Psoas muscle (tissue), 7 donors: ENCODE measurements at regions not wholly inside any gene's neighbourhood (a gene's known extent, or its start where the extent isn't known, plus 50 kb on each side); places are given as distances from the start of the nearest gene placed in this dataset.

ENCODE experiments used
- ATAC-seq, 4 donors: fragments of 200-7000 bp; cut with Tn5 transposase; one replicate each; pipeline ENCODE4 v1.9.1; 2020; ENCODE audit warnings: moderate library complexity in 3 of 4, mild to moderate bottlenecking in 2 of 4
- DNase-seq, 2 donors: peaks; one replicate each; pipeline ENCODE4 v3.0.0-alpha.2; 2020
- H3K27ac ChIP-seq: fragments of 200-600 bp; one replicate; pipeline ENCODE4 v1.8.0; 2022
- H3K27me3 ChIP-seq, 3 donors: fragments of 200-600 bp in 1 of 3; one replicate each; pipeline versions ENCODE4 v1.6.1 to v1.8.0; 2013 to 2022; ENCODE audit warnings: low read length in 2 of 3, mild to moderate bottlenecking in 2 of 3, moderate library complexity in 1 of 3; ENCODE audit not compliant: insufficient read depth in 3 of 3
- H3K36me3 ChIP-seq, 2 donors: fragments of 200-600 bp in 1 of 2; one replicate each; pipeline versions ENCODE4 v1.6.1 to v1.8.0; 2013 to 2022; ENCODE audit warnings: low read depth in 1 of 2, mild to moderate bottlenecking in 1 of 2, moderate library complexity in 1 of 2; ENCODE audit not compliant: insufficient read depth in 1 of 2
- H3K4me1 ChIP-seq: fragments of 200-600 bp; one replicate; pipeline ENCODE4 v1.8.0; 2022
- H3K4me3 ChIP-seq: fragments of 200-600 bp; one replicate; pipeline ENCODE4 v1.8.0; 2022; ENCODE audit warnings: mild to moderate bottlenecking
- H3K9me3 ChIP-seq: fragments of 200-600 bp; one replicate; pipeline ENCODE4 v1.8.0; 2022
- CTCF ChIP-seq: fragments of 200-600 bp; IDR thresholded peaks from one replicate; pipeline ENCODE4 v1.8.0; 2022; ENCODE audit warnings: antibody characterized with exemption
- WGBS, 3 donors: extraction: QIAGEN DNeasy Blood & Tissue Kit; methylation state at CpG; one replicate each; pipeline versions ENCODE4 v1.1.6 to v1.1.7; 2013; 5-methylcytosine and 5-hydroxymethylcytosine counted together
- intact Hi-C, 2 donors: fragments of 100-400 bp; cut with DNase I; formaldehyde crosslinking; loops; one replicate each; pipeline versions ENCODE4 v1.11.0 to v1.14.2; 2022
- donor health status: healthy with polysubstance abuse.
- donor health status: DM: no; HTN: no; CAD: no; lungs with moderate emphysema.
- donor health status: Bipolar disorder and iron deficiency.
- donor health status: healthy.
- donor health status: DM: yes; HTN: yes; CAD: no.
- donor health status: DM: no; HTN: no; CAD: no.
- donor health status: DM: yes; HTN: yes; CAD: no.

- WGBS, 3 donors: 87 to 90% (median 88%) methylated on average over 10 of the region's 10 CpGs
Observed at GRCh38 chr4:152221816-152222516, 313.9 kb downstream of the FBXW7 start.

DNA sequence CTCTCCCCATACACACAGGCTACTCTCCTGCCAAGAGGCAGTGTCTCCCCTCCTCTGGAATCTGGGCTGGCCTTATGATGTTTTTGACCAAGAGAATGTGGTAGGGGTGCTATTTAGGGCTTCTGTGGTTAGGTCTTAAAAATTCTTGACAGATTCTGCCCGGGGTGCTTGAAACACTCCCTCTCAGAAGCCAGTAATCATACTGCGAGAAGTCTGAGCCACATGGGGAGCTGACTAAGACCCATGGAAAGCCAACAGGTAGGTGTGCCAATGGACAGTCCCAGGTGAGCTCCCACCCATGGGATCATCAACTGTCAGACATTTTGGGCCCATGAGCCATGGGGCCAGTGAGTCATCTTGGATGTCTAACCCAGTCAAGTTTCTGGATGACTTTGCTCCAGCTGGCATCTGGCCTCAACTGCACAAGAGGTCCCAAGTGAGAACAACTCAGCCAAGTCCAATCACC is 315.7 kb downstream of the FBXW7 start:
- Histone ChIP-seq H3K4me1 (no peaks in the 10 kb centered on the region), H3K9me3 (no peaks in the 10 kb centered on the region), H3K36me3 (no peaks in the 10 kb centered on the region), H3K4me3 (no peak overlapping the region), H3K27ac (no peak overlapping the region), H3K27me3 (no peaks in the 10 kb centered on the region)
- 74 to 91% (median 84%) methylated on average over 2 of the region's 2 CpGs for WGBS, 3 donors
- ATAC-seq (peak in 1 of 4 donors; percentile 39), DNase-seq (no peak)
- TF ChIP-seq CTCF: no peak
- intact Hi-C loops: no loop called here

More at GRCh38 chr4:152221816-152222516, 313.9 kb downstream of the FBXW7 start:
- intact Hi-C loops: no loop called here
- no peak overlapping the region for H3K27ac ChIP-seq
- DNase-seq (no peak), ATAC-seq (no peak)
- no peaks in the 10 kb centered on the region for H3K36me3 ChIP-seq
- H3K9me3 ChIP-seq: no peaks in the 10 kb centered on the region
- no peaks in the 10 kb centered on the region for H3K27me3 ChIP-seq
- TF ChIP-seq CTCF: no peak
- H3K4me1 ChIP-seq: no peaks in the 10 kb centered on the region
- no peak overlapping the region for H3K4me3 ChIP-seq

GRCh38 chr4:152218576-152218975 is 317.3 kb downstream of the FBXW7 start:
- no peak for TF ChIP-seq CTCF
- intact Hi-C loops: no loop called here
- ATAC-seq (no peak), DNase-seq (no peak)
- 68 to 75% (median 69%) methylated on average over 4 of the region's 4 CpGs for WGBS, 3 donors
- no peaks in the 10 kb centered on the region for H3K36me3 ChIP-seq
- H3K27ac ChIP-seq: no peak overlapping the region
- no peaks in the 10 kb centered on the region for H3K4me1 ChIP-seq
- no peaks in the 10 kb centered on the region for H3K27me3 ChIP-seq
- H3K9me3 ChIP-seq: no peaks in the 10 kb centered on the region
- H3K4me3 ChIP-seq: no peak overlapping the region

DNA sequence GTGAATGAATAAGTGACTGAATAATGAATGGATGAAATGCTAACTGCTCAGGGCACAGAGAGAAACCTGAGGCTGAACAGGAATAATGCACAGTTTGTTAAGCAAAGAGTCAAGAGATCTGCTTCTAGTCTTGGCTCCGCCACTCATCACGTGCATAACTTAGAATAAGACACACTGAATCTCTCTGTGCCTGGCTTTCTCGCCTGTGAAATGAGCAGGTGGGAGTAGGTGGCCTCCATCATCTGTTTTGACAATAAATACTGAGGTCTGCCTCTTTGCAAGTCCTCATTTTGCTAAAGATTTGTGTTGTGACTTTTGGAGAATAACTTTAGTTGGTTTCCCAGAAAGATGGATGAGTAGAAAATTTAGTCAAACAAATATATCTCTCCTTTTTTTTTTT is 318.0 kb downstream of the FBXW7 start:
- Histone ChIP-seq H3K27ac (no peak overlapping the region), H3K4me1 (no peaks in the 10 kb centered on the region), H3K36me3 (no peaks in the 10 kb centered on the region), H3K27me3 (no peaks in the 10 kb centered on the region), H3K4me3 (no peak overlapping the region), H3K9me3 (no peaks in the 10 kb centered on the region)
- no peak for TF ChIP-seq CTCF
- no peak for ATAC-seq
- intact Hi-C loops: no loop called here
- 66 to 73% (median 70%) methylated on average over 3 of the region's 3 CpGs for WGBS, 3 donors
- no peak for DNase-seq
